GM21423 (cell line): ENCODE measurements at regions not wholly inside any gene's neighbourhood (a gene's known extent, or its start where the extent isn't known, plus 50 kb on each side); places are given as distances from the start of the nearest gene placed in this dataset.
"Not testable (repeated sequence)": the region's sequence is repeated elsewhere in the genome, so short reads cannot be mapped to it uniquely, and the experiment has no call there.

Experiments used
- ATAC-seq: cut with Tn5 transposase; IDR thresholded peaks from one replicate; pipeline ENCODE4 v1.9.1; 2021; ENCODE audit warnings: mild to moderate bottlenecking, moderate library complexity; ENCODE audit not compliant: unreplicated experiment

DNA sequence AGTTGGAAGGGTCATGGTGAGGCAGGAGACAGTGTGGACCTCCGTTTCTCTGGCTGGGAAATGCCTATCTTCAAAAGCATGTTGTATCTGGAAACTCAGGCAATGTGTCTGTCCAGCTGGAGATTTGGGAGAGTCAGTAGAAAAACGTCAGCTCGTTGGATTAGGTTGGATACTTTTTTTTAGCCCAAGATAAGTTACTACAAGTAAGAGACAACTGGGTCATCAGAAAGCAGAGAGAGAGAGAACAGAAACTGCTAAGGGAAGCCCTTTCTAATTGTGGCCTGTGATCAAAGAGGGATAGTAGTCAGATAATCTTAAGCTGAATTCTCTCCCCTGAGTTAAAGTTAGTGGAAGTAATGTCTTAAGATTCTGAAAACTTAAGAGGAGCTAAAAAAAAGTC, 78.9 kb upstream of the ZNF280D start:
- ATAC-seq, result no peak

DNA sequence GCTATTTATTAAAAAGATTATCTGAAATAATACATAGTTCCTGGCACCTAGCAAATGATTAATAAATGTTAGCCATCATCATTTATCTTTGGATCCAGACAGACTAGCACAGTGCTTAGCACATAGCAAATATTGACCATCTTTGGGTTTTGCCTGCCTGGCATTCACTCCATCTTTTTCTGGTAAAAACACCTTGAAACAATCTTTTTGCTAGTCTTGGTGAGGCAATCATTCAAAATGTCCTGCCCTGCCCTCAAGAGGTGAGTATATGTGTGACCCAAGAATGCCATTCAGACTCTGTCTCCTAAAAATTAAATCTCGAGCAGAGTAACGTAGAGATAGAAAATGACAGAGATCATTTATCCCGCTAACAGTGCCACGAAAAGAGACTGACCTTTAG, 78.3 kb upstream of the ZNF280D start:
- ATAC-seq, result no peak

- ATAC-seq, result no peak
Observed at GRCh38 chr15:56808160-56808559, 74.9 kb upstream of the ZNF280D start.

GRCh38 chr15:56806148-56806536, 72.8 kb upstream of the ZNF280D start:
- ATAC-seq, result no peak

DNA sequence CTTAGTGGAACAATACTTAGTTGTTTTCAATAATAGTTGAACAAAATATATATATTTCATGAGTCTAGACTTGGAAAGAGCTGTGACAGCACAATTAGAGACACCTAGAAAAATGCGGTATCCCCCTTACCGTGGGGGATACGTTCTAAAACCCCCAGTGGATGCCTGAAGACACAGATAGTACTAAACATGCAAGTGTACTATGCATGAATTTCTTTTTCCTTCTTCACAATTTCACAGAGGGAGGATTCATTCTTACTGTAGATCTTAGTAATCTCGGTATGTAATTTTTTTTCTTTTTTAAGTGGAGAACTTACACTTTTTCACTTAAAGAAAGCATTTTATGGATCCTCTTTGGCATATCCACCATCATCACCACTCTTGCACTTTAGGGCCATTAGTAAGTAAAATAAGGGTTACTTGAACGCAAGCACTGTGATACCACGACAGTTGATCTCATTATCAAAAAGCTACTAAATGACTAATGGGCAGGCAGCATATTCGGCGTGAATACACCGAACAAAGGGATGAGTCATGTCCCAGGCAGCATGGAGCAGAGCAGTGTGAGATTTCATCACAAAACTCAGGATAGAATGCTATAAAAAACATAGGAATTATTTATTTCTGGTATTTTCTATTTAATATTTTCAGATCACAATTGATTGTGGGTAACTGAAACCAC, 72.3 kb upstream of the ZNF280D start:
- ATAC-seq, result no peak

- ATAC-seq, result no peak
Observed at GRCh38 chr15:56804938-56805337, 71.6 kb upstream of the ZNF280D start.

GRCh38 chr15:56804279-56804678, 71.0 kb upstream of the ZNF280D start:
- ATAC-seq, result no peak

GRCh38 chr15:56802161-56802560, 68.9 kb upstream of the ZNF280D start:
- ATAC-seq, result no peak

DNA sequence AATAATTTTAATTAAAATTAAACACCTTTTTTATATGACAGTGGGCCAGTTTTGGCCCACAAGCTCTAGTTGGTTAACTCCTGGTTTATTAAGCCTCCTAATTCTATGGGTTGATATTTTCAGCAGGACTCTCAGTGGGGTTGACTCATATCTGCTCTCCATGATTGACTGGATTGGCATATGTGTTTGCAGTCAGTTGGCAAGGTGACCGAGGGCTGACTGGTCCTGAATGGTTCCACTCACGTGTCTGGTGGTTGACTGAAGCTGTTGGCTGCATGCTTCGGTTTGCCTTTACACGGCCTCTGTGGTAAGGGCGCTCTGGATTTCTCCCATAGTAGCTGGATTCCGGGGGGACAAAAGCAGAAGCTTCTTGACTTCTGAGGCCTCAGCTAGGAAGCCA, 65.3 kb upstream of the ZNF280D start:
- peak; percentile 81 for ATAC-seq

DNA sequence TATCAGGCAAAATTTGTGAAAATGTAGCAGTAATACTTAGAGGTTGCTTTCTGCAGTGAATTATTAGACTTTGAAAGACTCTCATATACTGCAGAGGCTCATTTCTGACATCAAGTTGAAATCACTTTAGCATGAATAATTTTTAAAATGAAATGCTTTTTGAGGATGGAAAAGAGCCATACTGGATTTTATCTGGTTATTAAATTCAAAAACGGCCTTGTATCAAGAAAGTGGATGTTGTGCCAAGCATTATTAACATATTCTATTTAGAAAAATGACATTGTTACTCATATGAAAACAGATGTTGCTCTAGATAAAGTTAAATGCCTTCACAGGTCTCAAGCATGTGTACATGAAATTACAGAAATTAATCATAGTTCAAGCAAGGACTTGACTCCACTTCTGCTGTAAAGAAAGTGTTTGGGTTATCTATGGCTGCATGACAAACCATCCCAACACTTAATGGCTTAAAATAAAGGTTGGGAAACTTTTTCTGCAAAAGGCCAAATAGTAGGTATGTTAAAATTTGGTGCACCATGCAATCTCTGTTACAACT, 64.5 kb upstream of the ZNF280D start:
- no peak for ATAC-seq

- no peak for ATAC-seq
Observed at GRCh38 chr15:56795502-56795901, 62.2 kb upstream of the ZNF280D start.

- no peak for ATAC-seq
Observed at GRCh38 chr15:56794553-56795329, 61.4 kb upstream of the ZNF280D start.

GRCh38 chr15:56794165-56794552, 60.9 kb upstream of the ZNF280D start:
- no peak for ATAC-seq

DNA sequence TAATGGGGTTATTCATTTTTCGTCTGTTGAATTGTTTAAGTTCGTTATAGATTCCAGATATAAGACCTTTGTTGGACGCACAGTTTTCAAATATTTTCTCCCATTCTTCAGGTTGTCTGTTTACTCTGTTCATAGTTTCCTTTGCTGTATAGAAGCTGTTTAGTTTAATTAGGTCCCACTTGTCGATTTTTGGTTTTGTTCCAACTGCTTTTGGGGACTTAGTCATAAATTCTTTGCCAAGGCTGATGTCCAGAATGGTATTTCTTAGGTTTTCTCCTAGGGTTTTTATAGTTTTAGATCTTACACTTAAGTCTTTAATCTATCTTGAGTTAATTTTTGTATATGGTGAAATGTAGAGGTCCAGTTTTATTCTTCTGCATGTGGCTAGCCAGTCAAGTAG, 58.9 kb upstream of the ZNF280D start:
- no peak for ATAC-seq

GRCh38 chr15:56791521-56791920, 58.2 kb upstream of the ZNF280D start:
- not testable (repeated sequence) for ATAC-seq

DNA sequence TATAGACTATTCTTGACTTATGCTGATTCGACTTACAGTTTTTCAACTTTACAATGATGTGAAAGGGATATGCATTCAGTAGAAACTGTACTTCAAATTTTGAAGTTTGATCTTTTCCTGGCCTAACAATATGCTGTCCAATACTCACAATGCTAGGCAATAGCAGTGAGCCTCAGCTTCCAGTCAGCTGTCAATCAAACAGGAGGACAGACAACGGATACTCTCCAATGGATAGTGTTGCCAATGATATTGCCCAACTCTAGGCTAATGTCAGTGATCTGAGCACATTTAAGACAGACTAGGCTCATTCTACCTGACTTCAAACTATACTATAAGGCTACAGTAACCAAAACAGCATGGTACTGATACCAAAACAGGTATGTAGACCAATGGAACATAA, 55.0 kb upstream of the ZNF280D start:
- no peak for ATAC-seq

DNA sequence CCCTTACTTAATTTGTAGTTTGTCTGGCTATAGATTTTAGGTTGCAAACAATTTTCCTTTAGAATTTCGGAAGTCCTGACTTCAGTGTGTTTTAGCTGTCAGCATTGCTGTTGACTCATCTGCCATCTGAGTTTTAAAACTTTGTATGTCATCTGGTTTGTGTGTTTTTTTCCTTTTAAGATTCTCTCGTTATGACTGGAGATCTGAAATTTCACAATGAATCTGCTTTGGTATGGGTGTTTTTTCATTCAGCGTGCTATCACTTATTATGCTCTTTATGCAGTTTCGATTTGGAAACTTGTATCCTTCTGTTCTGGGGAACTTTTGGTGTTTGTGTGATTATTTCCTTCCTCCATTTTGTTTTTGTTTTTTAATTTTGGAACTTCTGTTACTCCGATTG, 53.7 kb upstream of the ZNF280D start:
- ATAC-seq, result no peak

- ATAC-seq, result no peak
Observed at GRCh38 chr15:56783857-56784661, 50.8 kb upstream of the ZNF280D start.

GRCh38 chr15:56783156-56783856, 50.0 kb upstream of the ZNF280D start:
- no peak for ATAC-seq
